ENCODE measurements at regions not wholly inside any gene's neighbourhood (a gene's known extent, or its start where the extent isn't known, plus 50 kb on each side); places are given as distances from the start of the nearest gene placed in this dataset.

DNA sequence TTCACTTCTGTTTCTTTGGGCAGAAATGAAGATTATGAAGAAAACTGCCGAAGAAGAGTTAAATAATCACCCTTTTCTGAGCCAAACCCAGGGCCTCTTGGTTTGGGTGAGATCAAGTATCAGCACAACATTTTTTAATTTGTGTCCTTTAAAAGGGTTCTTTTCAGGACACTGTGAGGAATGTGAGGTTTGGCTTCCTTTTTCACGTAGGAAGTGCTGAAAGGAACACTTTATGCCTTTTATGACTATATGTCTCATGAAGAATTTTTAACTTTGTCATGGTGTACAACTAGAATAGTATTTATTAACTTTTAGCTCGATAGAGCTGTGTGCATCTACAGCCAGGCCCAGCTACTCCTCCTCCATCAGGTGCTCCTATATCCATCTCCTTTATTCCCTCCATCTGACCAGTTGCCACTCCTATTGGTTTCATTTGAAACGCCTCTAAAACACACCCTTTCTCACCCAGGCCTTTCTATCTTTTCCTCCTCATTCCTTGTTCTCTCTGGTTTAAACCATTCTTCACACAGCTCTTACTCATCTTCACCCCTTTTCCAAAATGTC is 103.6 kb upstream of the LRIG3 start:
- intact Hi-C loops (cut with DNase I), result no loop called here
- DNase-seq, result no peak

DNA sequence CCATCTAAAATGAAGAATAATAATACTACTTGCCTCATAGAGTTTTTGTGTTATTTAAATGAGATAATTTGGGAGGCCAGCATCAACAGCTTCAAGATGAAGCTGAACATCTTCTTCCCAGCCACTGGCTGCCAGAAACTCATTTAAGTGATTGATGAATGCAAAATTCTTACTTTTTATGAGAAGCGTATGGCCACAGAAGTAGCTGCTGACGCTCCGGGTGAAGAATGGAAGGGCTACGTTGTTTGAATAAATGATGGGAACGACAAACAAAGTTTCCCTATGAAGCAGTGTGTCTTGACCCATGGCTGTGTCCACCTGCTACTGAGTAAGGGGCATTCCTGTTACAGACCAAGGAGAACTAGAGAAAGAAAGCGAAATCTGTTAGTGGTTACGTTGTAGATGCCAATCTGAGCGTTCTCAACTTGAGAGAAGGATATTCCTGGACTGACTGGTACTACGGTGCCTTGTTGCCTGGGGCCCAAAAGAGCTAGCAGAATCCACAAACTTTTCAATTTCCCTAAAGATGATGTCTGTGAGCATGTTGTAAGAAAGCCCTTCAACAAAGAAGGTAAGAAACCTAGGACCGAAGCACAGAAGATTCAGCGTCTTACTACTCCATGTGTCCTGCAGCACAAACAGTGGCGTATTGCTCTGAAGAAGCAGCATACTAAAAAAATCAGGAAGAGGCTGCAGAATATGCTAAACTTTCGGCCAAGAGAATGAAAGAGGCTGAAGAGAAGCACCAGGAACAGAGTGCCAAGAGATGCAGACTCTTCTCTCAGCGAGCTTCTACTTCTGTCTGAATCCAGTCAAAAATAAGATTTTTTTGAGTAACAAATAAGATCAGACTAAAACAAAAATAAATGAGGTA is 100.0 kb upstream of the LRIG3 start:
- DNase-seq, result no peak
- intact Hi-C loops (cut with DNase I), result no loop called here

DNA sequence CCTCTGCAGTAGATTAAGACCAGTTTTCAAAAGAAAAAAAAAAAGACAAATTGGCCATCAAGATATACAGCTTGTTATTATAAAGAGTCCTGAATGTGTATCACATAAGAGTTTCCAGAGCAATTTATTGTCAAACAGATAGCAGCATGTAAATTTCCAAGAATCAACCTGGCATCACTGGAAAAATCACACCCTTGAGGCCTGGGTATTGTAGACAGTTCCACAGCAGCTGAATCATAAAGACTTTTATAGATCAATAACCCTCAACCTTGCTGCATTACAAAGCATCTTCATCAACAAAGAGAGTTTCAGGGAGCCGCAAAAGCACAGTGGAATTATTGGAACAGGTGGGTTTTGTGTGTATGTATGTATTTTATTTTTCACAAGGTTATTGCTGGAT is 94.6 kb upstream of the LRIG3 start:
- intact Hi-C loops (cut with DNase I), result no loop called here
- DNase-seq, result no peak

DNA sequence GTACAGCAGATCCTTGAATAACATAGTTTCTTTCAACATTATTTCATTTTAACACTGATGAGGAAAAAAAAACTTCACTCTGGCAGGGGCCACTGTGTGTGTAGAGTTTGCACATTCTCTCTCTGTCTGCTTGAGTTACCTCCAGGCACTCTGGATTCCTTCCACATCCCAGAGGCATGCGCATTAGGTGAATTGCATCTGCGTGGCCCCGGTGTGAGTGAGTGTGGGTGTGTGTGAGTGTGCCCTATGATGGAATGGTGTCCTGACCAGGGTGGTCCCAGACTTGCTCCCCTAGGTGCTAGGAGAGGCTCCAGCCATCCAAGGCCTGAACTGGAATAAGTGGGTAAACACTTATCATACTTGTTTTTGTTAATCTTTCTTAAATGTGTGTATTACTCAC is 90.6 kb upstream of the LRIG3 start:
- peak in 1 of 10 donors; percentile 62 for DNase-seq
- intact Hi-C loops (cut with DNase I), result no loop called here

DNA sequence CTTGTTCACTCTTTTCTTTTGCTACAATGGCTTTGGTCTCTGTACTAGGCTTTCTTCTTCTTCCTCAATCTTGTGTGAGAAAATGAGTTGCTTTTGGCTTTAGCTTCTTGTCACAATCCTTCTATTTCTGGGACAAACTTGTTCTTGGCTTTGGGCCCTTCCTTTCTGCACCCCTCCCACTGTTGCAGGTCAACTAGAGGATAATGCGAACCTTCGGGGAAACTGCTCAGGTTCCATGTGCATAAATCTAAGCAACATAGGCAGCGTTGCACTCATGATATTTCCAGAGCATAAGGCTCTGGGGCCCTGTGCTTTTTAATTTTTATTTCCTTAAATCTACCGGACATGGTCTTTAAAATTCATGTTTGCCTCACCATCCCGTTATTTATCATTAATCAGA is 89.8 kb upstream of the LRIG3 start:
- intact Hi-C loops (cut with DNase I), result no loop called here
- DNase-seq, result no peak

DNA sequence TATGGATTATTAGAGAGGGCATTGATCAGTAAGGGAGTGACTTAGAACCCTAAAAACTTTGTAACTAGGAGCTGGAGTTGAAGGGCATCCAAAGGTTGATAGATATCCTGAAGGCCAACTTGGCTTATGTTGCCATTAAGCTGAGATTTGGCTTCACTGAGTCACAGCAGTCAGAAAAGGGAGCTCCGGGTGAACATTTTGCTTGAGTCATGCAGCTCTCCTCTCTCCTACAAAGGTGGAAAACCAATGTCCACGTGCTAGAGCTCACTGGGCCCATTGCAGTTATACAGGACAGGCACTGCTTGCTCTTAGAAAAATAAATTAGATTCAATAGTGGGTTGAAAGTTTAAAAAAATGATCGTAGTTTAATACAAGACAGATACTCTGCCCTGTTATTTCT is 87.3 kb upstream of the LRIG3 start:
- intact Hi-C loops (cut with DNase I), result no loop called here
- DNase-seq, result no peak

DNA sequence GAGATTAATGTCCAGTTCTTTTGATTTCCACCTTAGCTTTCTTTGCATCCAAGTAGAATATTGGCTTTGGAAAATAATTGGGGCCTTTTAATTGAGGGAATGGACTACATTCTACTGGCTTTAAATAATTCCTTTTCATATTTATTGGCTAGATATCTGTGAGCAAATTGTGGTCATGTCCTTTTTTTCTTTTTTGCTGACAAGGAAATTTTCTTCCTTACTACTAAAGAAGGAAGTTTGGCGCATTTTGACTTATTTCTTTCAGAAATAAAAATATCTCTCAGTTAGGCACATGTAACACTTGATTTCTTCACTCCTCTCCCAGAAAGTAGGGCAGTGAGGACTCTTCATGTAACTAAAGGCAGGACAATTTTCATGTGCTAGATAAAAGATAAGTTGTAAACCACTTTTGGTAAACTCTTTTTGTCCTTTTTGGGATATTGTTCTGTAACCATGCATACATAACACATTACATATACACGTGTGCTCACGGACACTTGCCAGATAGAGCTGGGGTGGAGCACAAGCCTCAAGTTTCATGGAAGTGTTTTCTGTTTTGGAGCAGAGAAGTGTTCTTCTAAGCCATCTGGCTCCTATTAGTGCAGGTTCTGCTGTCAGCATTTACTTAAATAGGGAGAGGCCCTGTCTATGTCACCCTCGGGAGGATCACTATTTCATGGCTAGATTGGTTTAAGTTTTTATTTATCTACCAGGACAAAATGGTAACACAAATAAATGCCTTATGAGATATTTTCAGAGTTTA is 85.1 kb upstream of the LRIG3 start:
- no peak for DNase-seq
- intact Hi-C loops (cut with DNase I), result no loop called here

DNA sequence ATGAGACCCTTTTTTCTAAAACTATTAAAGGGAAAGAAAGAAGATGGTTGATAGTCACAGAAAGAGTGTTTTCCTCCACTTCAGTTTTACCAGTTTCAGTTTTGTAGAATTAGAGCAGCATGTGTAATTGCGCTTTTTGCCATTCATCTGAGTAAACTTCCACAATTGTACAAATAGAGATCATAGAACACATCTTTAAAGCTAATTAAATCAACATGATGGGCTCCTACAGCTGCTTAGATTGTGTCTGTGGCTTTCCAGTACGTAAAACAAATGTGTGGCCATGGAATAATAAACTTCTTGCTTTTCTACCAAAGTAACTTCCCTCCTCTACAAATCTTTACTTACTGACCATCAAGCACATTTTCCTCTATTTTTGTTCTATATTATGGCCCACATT is 84.2 kb upstream of the LRIG3 start:
- DNase-seq, result no peak
- intact Hi-C loops (cut with DNase I), result no loop called here

DNA sequence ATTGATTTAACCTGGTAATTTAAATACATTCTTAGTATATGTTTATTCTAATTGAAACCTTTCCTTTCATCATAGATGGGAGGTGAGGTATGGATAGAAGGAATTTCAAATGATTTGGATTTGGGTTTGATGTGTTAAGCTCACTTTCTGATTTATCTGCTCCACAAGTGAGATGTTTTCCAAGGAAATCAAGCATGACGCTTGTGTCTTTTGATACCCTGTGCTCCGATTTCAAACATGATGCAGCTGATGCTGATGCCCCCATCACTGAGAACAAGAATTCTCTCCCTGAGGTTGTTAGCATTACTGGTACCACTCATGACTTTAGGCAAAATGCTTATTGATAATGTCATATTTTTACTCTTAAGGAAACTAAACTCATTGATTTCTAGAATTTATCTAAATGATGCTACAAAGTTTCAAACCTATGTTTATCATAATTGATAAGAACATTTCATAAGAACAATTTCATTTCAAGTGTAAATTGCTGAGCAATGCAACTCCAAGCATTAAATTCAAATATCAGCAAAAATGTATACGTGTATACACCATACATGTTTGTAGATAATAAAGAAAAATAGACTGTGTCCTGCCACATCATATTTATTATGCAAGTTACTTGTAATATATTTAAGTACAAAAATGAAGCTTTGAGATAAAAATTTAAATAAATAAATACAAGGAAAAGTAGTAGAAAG is 75.5 kb upstream of the LRIG3 start:
- intact Hi-C loops (cut with DNase I), result no loop called here
- DNase-seq, result no peak

DNA sequence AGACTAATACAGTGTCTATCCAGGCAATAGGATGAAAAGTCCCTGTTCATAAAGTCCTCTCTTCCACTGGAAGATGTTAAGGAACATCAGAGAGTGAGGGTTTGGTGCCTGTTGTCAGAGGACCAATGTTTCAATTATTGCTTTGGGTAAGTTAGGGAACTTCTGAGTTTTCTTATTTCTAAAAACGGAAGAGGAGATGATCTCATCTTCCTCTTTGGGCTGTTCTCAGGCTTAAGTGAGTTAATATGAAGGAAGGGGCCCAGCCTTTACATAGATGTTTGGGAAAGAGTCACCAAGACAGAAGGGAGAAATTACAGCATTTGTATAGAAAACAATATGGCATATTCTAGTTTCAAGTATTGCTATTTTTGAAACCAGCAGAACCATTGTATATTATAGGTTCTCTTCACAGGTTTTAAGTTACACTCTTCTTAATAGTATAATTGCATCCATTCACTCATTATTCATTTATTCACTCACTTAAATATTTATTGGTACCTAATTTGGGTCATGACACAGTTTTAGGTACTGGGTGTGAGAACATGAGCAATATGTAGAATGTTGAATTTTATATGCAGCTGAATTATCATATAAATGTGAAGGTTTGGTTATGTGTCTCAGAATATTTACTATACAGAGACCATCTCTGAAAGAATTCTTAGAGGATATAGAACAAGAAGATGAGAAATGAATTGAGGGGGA is 68.5 kb upstream of the LRIG3 start:
- no peak for DNase-seq
- intact Hi-C loops (cut with DNase I), result no loop called here

DNA sequence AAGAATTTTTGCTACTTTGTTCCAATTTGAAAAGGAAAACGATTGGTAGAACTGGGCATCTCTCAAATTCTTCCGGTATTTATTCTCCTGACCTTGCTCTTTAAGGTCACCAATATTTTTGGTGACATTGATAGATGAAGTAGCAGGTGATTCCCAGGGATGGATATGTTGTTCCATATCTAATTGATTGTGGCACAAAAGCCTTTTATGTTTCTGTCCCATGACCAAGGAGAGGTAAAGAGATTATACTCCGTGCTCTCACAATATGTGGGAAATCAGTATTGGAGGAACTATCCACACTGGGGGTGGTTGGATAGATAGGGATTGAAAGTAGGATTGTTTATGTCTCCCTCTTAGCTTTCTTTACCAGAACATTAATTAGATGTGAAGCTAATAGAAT is 61.7 kb upstream of the LRIG3 start:
- no peak for DNase-seq
- intact Hi-C loops (cut with DNase I), result no loop called here

DNA sequence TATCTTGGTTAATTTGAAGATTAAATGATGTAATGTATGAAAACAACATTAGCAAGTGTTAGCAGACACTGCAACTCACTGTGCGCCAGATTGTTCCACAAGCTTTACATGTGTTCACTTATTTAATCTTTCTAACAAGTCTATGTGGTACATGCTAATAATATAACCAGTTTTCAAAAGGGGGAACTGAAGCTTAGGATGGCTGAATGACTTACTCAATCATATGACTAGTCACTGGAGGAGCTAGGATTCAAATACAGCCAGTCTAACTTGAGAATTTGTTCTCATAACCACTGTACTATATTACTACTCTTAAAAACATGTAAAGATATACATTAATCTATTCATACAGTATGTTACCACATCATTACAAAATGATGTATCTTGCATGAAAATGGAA is 60.5 kb upstream of the LRIG3 start:
- intact Hi-C loops (cut with DNase I), result no loop called here
- no peak for DNase-seq

DNA sequence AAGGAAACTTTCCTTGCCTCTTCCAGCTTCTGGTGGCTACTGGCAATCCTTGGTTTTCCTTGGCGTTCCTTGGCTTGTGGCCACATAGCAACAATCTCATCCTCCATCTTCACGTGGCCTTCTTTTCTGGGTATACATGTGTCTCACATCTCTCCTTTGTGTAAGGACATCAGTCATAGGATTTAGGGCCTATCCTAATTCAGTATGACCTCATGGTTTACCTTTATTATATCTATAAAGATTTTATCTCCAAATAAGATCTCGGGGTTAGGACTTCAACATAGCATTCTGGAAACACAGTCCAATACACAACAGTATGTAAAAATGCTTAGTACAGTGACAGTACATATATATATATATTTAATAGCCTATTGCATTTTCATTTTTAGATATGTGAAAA is 58.4 kb upstream of the LRIG3 start:
- no peak for DNase-seq
- intact Hi-C loops (cut with DNase I), result no loop called here

DNA sequence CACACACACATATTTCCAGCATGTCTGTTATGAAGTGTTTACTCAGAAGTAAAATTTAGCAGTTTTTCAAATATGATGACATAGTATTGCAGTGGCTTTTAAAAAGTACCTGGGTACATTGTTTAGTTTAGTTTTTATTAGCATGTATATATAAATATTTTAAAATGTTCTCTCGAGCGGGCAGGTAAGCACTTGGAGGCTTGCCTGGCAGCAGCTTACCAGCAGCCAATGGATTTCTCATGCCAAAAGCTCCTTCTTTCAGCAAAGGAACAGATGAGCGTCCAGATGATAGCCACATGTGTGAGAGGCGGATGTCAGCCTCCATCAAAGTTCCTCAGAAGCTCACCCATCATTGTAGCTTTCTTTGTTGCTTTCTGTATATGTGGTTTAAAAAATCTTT is 57.2 kb upstream of the LRIG3 start:
- intact Hi-C loops (cut with DNase I), result no loop called here
- no peak for DNase-seq

DNA sequence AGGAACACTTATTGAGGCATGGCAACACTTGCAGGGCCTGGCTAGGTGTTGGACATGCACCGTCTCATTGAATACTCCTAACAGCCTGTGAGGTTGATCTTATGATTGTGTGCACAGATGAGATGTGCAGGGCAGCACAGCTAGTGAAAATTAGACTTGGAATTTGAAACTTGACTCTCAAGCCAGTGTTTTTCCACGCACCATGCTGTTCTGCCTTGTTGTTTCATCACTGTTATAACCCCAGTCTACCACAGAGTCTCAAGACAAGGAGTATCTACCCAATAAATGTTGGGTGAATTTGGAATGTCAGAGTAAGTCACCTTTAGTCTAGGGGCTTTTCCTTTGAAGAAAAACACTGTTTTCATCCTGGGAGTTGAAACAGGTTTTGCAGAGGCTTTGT is 55.8 kb upstream of the LRIG3 start:
- intact Hi-C loops (cut with DNase I), result no loop called here
- DNase-seq, result no peak
